ENCODE measurements at regions not wholly inside any gene's neighbourhood (a gene's known extent, or its start where the extent isn't known, plus 50 kb on each side); places are given as distances from the start of the nearest gene placed in this dataset.

DNA sequence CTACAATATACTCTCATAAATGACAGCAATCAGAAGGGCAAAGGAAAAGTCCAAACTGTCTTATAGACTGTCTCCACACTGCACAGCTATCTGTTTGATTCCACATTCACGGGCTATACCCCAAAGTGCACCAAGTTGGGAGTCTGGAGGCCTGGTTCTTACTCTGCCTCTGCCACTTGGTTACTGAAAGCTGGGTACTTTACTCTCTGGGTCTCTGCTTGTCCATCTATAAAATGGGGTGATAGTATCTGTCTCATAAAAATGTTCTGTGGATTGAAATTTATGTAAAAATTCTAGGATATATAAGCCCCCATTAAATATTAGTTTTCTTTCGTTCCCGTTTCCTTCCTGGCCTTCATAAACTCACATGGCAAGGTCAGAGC is 86.5 kb downstream of the CD164 start (continued):
- TF ChIP-seq, protein P1, sequence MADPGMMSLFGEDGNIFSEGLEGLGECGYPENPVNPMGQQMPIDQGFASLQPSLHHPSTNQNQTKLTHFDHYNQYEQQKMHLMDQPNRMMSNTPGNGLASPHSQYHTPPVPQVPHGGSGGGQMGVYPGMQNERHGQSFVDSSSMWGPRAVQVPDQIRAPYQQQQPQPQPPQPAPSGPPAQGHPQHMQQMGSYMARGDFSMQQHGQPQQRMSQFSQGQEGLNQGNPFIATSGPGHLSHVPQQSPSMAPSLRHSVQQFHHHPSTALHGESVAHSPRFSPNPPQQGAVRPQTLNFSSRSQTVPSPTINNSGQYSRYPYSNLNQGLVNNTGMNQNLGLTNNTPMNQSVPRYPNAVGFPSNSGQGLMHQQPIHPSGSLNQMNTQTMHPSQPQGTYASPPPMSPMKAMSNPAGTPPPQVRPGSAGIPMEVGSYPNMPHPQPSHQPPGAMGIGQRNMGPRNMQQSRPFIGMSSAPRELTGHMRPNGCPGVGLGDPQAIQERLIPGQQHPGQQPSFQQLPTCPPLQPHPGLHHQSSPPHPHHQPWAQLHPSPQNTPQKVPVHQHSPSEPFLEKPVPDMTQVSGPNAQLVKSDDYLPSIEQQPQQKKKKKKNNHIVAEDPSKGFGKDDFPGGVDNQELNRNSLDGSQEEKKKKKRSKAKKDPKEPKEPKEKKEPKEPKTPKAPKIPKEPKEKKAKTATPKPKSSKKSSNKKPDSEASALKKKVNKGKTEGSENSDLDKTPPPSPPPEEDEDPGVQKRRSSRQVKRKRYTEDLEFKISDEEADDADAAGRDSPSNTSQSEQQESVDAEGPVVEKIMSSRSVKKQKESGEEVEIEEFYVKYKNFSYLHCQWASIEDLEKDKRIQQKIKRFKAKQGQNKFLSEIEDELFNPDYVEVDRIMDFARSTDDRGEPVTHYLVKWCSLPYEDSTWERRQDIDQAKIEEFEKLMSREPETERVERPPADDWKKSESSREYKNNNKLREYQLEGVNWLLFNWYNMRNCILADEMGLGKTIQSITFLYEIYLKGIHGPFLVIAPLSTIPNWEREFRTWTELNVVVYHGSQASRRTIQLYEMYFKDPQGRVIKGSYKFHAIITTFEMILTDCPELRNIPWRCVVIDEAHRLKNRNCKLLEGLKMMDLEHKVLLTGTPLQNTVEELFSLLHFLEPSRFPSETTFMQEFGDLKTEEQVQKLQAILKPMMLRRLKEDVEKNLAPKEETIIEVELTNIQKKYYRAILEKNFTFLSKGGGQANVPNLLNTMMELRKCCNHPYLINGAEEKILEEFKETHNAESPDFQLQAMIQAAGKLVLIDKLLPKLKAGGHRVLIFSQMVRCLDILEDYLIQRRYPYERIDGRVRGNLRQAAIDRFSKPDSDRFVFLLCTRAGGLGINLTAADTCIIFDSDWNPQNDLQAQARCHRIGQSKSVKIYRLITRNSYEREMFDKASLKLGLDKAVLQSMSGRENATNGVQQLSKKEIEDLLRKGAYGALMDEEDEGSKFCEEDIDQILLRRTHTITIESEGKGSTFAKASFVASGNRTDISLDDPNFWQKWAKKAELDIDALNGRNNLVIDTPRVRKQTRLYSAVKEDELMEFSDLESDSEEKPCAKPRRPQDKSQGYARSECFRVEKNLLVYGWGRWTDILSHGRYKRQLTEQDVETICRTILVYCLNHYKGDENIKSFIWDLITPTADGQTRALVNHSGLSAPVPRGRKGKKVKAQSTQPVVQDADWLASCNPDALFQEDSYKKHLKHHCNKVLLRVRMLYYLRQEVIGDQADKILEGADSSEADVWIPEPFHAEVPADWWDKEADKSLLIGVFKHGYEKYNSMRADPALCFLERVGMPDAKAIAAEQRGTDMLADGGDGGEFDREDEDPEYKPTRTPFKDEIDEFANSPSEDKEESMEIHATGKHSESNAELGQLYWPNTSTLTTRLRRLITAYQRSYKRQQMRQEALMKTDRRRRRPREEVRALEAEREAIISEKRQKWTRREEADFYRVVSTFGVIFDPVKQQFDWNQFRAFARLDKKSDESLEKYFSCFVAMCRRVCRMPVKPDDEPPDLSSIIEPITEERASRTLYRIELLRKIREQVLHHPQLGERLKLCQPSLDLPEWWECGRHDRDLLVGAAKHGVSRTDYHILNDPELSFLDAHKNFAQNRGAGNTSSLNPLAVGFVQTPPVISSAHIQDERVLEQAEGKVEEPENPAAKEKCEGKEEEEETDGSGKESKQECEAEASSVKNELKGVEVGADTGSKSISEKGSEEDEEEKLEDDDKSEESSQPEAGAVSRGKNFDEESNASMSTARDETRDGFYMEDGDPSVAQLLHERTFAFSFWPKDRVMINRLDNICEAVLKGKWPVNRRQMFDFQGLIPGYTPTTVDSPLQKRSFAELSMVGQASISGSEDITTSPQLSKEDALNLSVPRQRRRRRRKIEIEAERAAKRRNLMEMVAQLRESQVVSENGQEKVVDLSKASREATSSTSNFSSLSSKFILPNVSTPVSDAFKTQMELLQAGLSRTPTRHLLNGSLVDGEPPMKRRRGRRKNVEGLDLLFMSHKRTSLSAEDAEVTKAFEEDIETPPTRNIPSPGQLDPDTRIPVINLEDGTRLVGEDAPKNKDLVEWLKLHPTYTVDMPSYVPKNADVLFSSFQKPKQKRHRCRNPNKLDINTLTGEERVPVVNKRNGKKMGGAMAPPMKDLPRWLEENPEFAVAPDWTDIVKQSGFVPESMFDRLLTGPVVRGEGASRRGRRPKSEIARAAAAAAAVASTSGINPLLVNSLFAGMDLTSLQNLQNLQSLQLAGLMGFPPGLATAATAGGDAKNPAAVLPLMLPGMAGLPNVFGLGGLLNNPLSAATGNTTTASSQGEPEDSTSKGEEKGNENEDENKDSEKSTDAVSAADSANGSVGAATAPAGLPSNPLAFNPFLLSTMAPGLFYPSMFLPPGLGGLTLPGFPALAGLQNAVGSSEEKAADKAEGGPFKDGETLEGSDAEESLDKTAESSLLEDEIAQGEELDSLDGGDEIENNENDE (IDR thresholded peaks at IDR 0.05; ENCODE audit: insufficient replicate concordance, low read length) = no peak
- TF ChIP-seq TAF7 (optimal IDR thresholded peaks at IDR 0.05; ENCODE audit: borderline replicate concordance, low read depth, low read length) (no peak), NRF1 (IDR thresholded peaks at IDR 0.05; ENCODE audit: low read depth, low read length) (no peak), SRF (IDR thresholded peaks at IDR 0.05; ENCODE audit: low read depth, low read length) (no peak), POU5F1 (IDR thresholded peaks at IDR 0.05; ENCODE audit: low read depth, low read length) (no peak), ASH2L (IDR thresholded peaks at IDR 0.05; ENCODE audit: low read length) (no peak), RAD21 (IDR thresholded peaks at IDR 0.05 in 1 of 2, conservative IDR thresholded peaks at IDR 0.05 in 1 of 2; ENCODE audit: low read depth in 2 of 2, low read length in 2 of 2) (no peak), SUZ12 (IDR thresholded peaks at IDR 0.05; ENCODE audit: low read length) (no peak), EZH2 (IDR thresholded peaks at IDR 0.05; ENCODE audit: low read depth, low read length, severe bottlenecking) (no peak)
- TF ChIP-seq, protein P2, sequence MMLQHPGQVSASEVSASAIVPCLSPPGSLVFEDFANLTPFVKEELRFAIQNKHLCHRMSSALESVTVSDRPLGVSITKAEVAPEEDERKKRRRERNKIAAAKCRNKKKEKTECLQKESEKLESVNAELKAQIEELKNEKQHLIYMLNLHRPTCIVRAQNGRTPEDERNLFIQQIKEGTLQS (IDR thresholded peaks at IDR 0.05; ENCODE audit: insufficient read depth, low read depth, low read length) = no peak
